Stimulated activated CD8-positive, alpha-beta memory T cell treated with anti-CD3 and anti-CD28 coated beads, Interleukin-7, amount 100 ng/mL, for 48 hours (primary cell): ENCODE measurements at regions not wholly inside any gene's neighbourhood (a gene's known extent, or its start where the extent isn't known, plus 50 kb on each side); places are given as distances from the start of the nearest gene placed in this dataset.

Source experiments
- DNase-seq, 2 donors: peaks; one replicate each; pipeline ENCODE4 v3.0.0-alpha.2; 2020; ENCODE audit warnings: low read depth in 1 of 2; ENCODE audit errors: extremely low read depth in 1 of 2

DNA sequence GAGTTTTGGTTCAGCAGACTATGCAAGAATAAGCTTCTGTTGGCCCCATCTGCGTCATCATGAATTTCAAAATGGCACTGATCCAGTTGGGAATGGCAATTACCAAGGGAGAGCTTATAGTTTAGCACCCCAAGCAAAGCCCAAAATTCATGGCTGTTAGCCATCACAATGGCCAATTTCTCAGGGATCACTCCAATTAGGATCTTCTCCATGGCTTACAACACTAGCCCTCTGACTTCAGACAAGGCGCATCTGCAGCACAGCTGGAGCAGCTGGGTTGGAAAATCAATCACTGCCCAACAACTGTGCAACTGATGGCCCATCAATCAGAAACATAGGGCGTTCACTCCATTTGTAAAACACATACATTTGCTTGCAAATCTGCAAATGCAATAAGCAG lies 273.6 kb downstream of the SRBD1 start:
- DNase-seq = no peak

DNA sequence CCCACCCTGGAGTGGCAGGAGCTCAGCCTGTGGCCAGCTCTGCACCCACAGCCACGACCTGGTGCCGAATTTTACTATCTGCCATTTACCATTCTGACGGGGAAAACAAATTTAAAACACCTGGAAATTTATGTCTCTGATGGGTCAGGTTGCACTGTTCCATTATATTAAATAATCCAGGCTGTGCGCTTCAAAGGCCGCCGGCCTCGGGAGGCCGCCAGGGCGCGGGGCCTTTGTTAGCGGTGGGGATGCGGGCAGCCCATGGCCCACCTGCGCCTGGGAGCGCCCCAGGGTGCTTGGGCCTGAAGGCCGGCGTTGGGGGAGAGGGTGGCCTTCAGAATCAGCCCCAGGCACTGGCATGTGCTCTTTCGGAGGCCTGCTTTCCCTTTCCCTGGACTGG lies 276.9 kb downstream of the SRBD1 start:
- no peak for DNase-seq

DNA sequence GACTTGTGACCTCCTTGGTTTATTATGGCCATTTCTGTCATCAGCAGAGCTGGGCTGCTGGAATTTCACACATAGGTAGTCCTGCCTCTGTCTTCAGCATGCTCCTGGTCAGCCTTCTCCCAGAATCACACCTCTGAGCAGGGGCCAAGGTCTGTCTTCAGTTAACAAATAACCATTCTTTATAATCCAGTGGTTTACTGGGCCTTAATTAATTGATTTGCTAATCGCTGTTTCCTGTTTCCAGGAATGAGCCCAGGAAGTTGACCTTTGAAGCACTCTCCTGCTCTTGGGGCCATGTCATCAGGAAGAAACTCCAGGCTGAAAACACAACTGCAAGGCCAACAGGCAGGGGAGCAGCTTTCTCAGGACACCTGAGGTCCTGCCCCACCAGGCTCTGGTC lies 278.5 kb downstream of the SRBD1 start:
- DNase-seq = no peak

DNA sequence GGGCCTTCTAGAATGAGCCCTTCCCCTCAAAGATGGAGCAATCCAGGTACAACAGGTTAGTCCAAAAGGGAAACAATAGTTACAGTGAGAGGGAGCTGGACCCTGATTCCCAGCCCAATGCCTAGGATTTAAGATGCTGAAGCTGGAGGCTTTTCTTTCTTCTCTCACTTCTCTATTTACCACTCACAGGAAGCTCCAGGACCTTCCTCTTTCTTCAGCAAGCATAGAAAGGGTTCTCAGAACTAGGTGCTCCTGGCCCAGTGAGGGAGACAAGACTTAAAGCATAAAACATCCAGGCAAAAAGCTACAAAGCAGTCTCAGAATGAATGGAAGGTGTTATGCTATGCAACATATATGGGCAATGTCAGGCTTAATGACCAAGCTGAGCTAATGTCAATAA lies 279.0 kb downstream of the SRBD1 start:
- DNase-seq = no peak

DNA sequence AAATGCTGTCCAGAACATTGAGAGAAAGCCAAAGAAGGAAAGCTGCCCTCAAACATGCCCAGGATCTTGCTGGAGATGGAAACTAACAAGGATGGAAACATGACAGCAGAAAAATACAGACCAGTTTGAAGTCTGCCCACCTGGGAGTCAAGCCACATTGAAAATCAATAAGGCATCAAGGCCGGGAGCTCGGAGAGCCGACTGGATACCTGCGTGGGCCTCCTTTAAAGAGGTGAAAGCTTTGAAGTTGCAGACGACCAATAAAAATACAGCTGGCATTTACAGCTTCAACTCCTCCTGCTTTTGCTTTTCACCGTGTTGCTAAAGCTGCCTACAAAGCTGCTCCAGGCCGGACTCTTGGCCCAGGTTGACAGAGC lies 279.7 kb downstream of the SRBD1 start:
- DNase-seq = no peak

DNA sequence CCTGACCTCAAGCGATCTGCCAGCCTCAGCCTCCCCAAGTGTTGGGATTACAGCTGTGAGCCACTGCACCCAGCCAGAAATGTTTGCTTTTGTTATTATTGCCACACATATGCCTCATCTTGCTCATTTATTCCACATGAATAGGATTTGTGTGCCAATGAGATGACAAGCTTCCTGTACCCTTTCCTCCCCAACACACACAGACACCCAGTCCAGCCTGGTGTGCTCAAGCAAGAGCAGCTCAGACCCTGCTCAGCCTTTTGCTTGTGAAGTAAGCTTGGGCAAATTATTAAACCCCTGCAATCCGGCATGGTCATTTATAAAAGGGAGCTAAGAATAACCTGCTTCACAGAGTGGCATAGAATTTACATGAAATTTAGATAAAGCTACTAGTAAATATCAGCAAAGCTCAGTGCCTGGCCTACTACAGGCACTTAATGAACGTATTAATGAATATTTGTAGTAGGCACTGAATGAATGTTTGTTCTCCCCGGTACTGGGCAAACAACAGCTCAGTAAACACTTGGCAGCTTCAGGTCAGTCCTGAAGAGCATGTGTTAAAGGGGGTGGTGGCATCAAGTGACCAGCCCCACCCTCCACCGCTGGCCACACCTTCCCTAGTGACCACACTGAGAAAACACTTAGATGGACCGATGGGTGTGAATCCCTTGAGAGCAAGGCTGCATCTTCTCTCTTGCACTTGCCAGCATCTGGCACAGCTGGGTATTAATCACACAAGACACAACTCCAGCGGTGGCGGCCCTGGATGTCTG lies 280.2 kb downstream of the SRBD1 start:
- DNase-seq = no peak

DNA sequence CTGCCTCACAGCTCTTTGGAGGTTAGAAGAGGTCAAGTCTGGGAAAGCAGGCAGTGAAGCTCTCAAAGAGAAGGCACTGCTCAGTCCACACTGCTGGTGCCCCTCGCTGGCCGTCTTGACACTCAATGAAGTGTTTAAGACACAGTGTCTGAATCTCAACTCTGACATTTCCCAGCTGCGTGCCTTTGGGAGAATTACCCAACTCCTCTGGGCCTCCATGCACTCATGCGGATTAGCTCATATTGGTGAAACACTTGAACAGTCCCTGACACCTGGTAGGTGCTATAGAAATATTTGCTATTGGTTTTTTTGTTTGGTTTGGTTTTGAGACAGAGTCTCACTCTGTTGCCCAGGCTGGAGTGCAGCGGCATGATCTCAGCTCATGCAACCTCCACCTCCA lies 281.0 kb downstream of the SRBD1 start:
- DNase-seq = no peak

DNA sequence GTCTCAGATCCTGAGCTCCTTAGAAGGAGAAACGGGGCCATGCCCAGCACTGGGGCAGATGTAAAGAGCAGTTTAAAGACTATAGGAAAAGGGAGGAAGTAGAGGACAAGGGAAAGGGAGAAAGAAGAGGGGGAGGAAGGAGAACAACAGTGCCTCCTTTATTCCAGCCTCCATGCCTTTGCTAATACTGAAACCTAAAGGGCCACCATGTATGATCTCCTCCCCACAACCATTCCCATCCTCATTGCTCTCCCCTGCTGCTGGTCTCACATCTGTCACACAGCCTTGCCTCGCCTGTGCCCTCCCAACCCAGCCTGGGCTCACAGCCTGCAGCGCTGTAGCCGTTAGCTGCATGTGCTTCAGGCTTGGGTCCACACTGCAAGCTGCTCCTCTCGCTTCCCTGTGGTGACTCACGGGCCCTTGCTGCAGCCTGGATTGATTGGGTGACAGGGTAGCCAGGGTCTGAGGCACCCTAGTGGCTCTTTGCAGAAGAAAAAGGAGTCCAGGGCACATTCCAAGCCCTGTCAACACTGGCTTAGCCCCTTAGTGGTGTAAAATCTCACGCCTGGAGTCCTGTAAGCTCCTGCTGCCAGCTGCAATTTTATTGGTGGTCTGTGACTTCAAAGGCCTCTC lies 281.9 kb downstream of the SRBD1 start:
- DNase-seq = no peak

DNA sequence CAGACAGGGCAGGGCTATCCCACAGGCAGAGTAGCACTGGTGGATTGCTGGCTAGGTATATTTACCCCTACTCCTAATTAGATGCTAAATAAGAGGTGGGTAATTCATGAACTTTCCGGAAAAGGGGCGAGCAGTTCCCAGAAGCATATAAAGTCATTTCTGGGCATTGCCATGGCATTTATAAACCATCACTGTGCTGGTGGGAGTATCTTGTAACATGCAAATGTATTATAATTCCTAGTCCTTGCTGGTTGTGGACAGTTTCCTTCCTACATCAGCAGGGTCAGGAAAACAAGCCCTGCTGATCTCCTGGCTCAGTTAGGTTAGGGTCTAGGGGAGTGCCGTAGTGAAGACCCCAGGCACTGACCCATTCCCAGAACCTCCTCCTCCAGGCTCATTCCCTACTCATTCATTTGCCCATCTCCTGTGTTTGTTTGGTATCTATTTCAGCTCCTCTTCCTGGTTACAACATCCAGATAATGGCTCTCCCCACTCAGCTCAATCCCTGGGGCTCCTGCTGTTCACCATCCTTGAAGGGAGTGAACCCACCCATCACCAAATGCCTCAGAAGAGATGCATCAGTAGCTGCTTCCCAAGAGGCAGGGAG lies 282.7 kb downstream of the SRBD1 start:
- DNase-seq = no peak

DNA sequence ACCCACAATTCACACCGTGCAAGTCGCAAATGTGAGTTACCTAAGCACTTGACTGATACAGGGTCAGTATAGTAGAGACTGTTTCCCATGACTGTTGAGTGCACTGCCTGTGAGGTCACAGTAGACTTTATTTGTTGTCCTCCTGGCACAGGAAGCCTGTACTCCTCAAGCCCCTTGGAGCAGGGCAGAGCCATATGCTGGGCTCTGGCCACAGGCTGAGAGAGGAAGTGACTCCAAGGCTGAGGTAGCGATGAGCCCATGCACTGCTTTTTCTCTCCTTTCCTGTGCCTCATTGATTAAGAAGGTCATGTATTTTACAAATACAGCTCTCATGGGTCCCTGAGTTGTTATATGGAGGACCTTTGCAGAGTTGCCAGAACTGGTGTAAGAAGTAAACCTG lies 287.7 kb downstream of the SRBD1 start:
- no peak for DNase-seq

DNA sequence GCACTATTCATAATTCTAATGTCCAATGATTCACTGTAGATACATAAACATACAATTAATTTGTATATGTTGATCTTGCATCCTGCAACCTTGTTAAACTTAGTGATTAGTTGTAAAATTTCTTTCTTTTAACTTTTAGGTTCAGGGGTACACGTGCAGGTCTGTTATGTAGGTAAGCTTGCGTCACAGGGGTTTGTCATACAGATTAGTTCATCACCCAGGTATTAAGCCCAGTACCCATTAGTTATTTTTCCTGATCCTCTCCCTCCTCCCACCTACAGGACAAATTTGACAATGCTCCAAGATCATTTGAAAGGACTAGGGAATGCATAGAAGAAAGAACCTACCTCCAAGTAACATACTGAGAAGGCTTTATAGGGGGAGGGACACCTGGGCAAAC lies 290.1 kb downstream of the SRBD1 start:
- DNase-seq = no peak

DNA sequence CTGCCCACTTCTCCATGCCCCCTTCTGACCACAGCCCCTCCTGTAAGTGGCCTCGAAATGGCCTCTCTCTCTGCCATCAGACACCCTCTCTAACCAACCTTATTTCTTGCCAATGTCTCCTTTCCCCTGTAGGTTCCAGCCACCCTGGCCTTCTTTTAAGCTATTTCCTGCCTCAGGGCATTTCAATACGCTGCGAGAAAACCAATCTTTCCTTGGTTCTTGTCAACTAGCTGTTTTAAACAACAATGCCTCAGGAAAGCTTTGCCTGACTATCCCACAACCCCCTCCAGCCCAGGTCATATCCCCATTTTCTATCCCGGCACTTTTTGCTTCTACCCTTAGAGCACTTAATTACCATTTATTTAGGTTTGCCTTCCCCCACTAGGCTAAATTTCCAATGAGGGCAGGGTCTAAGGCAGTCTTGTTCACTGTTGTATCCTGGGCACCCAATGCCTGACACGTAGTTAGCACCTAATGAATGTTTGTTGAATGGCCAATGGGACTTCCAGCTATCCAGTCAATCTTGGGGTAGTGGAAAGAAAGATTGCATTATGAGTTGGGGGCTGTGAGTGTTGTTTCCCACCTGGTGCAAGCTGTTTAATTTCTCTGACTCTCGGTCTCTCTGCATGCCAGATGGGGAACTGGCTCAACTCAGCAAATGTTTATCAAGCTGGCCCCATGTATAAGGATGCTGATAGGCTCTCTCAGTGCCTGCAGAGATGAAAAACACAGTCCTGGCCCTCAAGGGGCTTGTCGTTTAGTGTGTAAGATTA lies 291.2 kb downstream of the SRBD1 start:
- no peak for DNase-seq

DNA sequence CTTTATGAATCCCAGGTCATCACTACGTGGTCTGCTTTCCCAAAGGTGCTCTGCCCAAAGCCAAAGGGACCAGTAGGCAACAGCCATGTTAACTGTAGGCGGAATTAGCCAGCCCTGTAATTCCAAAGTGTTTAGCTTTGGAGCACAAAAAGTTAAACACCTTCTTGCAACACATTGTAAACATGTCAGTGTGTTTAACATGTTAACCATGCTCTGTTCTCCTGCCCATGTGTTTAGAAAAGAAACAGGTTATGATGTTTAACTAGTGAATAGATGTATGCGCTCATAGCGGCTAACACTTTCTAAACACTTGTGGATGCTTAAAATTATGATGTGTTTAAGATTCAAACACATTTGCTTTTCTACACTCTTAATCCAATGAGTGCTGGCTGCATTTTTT lies 292.4 kb downstream of the SRBD1 start:
- DNase-seq = no peak

DNA sequence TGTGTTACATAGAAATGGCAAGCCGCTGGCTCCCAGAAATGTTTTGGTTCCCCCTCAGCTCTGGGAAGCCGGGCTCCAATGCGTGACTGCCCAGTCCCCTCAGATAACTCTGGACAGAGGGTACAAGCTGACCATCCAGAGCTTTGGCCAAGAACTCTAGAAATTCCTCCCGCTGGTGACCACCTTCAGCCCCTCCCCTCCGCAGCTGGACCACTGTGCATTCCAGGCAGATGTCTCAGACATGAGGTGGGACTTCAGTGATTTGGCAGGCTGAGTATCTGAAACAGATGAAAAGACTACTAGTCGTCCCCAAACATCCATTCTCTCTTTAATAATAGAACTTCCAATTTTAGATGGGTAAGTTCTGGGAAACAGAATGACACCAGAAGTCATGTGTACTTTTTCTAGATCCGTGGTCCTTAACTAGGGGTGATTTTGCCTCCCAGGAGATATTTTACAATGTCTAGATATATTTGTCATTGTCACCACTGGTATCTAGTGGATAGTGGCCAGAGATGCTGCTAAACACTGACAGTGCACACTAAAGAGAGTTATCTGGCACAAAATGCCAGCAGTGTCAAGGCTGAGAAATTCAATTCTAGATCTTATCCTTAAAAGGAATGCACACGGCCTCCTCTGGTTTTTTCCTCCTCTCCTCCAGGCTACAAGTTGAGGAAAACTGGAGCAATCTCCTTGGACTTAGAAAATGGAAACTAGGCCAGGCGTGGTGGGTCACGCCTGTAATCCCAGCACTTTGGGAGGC lies 294.3 kb downstream of the SRBD1 start:
- no peak for DNase-seq

DNA sequence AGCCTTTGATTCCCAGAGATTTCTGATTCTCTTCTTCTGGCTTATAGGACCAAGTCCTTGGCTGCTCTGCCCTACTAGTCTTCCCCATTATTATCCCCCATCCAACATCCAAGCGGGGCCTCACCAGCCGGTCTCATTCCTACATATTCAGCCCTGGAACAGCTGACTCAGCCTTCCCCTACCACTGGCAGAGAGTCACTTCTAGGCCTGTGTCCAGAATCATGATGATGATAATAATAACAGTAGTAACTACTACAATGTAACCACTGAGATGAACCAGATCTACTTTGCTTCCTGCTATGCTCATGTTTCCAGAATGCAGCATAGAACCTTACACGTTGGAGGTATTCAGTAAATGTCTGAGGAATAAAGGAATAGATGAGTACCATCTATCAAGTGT lies 295.2 kb downstream of the SRBD1 start:
- DNase-seq = no peak

DNA sequence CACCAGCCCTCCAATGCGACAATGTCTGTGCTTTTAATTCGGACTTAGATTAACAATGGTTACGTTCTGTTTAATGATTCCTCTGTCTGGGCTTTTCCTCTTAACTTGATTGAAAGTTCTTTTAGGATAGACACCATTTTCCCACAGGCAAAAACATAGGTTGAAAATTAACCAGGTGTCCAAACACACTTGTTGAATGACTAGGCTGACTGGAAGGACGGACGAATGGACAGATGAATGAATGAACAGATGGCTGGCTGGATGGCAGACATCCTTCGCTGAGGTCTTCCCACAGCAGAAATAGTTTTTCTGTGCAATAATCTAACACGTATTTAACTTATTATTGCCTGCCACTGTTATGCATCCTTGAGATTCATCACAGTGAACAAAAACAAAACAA lies 298.8 kb downstream of the SRBD1 start:
- no peak for DNase-seq

DNA sequence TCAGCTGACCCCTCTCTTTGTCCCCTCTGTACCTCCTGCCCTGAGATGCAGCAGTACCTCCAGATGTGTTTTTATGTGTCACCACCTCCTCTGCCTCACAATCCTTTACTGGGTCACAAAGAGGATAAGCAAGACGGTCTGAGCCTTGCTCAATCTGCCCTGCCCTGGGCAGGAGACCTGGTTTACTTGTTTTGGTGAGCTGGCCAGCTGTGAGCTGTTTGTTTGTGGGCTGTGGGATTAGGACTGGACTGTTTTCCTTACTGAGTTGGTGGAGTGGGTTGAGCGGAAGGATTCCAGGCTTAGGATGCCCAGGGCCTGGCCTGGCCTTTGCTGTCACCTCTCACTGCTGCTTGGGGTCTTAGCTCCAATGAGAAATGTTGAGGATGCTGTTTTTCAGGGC lies 299.5 kb downstream of the SRBD1 start:
- DNase-seq = no peak

DNA sequence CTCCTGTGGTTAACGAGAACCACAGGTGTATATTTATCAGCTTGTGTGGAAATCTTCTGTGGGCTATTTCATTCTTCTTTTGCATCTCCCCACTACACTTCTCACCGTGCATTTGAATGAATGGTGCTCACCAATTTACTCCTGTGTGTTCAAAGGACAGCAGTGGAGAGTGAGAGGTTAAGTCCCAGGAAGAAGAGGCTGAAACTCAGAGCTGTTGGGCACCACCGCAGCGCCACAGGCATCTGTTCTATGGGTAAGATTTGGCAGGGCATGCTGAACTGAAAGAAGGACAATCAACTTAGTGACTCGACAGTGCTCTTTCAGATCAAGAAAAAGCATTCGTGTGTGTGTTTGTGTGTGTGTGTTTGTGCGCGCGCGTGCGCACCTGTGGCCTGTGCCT lies 297.9 kb upstream of the SIX2 start:
- DNase-seq = no peak

DNA sequence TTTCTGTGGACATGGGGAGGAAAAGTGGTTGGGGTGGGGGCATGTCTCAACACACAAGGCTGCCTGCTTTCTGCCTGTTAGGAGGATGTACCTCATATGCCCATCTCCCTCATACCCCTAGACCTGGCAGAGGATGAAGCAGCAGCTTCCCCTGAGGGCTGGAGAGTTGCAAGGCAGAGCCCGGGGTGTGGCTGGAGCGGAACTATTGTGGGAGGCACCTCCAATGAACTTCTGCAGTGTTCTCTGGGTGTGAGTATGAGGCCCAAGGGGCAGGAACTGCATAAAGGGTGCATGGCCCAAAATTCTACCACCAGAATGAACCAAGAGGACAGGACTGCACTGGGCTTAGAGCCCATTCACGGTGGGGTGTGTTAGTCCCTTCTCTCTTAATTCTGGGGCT lies 296.3 kb upstream of the SIX2 start:
- DNase-seq = no peak

DNA sequence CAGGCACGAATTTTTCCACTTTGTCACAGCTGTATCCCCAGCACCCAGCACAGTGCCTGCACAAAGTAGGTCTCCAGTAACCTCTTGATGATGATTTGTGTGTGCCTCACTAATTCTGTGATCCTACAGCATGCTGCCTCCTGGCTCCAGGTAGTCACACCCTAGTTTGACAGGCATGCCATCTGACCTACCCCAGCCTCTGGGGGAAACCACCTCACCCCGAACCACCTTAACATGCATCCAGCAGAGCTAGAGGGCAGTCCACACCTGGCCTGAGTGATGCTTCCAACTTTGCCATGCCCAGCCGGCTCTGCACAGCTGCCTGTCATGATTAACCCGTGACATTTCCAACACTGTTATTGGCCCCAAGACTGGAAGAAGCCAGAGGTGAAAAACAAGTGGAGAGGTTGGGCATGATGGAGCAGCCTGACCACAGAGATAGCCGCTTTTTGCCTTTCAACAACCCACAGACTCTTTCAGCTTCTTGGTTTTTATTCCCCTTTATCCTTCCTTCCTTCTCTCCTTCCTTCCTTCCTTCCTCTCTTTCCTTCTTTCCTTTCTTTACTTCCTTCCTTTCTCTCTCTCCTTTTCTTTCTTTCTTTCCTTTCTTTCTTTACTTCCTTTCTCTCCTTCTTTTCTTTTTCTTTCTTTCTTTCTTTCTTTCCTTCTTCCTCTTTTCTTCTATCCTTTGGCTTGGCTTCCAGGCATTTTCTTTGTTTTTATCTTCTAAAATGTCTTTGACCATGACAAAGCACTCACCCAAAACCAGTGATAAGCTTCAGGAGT lies 294.4 kb upstream of the SIX2 start:
- DNase-seq = no peak
